Muscle of arm (tissue), 1 donor: ENCODE measurements at regions not wholly inside any gene's neighbourhood (a gene's known extent, or its start where the extent isn't known, plus 50 kb on each side); places are given as distances from the start of the nearest gene placed in this dataset.

ENCODE experiments used
- DNase-seq: peaks from one replicate; pipeline ENCODE4 v3.0.0-alpha.2; 2013

GRCh38 chr15:94008104-94009074, 223.0 kb upstream of the MCTP2 start:
- DNase-seq = no peak

- no peak for DNase-seq
Observed at GRCh38 chr15:94004697-94005096, 226.7 kb upstream of the MCTP2 start.

DNA sequence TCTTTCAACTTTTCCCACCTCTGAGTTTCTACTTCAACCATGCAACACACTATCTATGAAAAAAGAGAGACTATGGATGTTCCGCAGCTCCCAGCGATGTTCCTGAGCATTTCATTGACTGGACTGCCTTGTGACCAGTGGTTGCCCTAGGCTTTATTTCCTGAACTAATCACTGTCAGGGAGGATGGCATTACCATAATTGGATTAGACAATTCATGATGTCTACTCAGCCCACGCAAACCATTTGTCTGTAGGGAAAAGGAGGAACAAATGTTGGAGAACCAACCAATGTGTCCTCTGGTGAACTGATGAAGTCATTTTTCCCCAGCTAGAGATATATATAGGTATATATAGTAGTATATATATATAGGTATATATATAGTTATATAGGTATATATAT, 229.3 kb upstream of the MCTP2 start:
- DNase-seq = no peak

- peak; percentile 73 for DNase-seq
Observed at GRCh38 chr15:94001255-94001801, 230.0 kb upstream of the MCTP2 start.

DNA sequence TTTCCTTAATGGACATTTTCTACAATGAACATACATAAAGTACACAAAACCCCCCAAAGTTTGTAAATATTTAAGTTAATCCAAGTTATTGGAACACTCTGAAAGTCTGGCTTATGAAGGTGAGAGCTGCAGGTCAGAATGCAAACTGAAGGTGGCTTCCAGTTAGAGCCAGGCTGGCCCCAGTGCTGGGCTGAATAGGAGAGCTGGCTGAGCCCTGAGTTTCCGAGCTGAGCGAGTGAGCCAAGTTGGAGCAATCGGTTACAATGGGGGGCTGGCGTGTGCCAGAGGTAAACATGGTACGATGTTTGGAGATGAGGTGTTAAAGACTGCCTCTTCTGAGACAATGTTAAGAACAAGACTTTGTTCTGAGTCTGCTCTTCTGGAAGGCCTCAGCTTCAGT, 230.8 kb upstream of the MCTP2 start:
- DNase-seq = no peak

DNA sequence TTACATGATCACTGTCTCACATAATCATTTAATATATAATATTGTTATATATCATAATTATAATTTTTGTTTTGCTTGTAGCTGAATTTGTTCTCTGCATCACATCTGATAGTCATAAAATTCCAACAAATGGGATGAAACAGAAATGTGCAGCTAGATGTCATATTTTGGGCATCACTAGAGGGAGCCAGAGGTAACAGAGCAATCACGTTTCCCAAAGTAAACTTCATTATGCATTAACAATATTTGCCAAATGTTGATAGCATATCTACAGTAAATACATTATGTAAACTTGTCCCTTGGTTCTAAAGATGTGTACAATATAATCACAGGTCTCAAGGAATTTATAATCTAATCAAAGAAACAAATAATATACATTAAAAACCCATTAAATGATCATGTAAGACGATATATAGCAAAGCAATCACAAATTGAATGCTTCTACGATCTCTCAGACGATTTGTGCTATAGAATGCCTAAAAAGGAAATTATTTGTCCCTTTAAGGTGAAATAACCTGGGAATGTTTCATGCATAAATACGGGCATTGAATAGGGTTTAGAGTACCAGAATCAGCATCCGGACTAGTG, 234.2 kb upstream of the MCTP2 start:
- DNase-seq = no peak

DNA sequence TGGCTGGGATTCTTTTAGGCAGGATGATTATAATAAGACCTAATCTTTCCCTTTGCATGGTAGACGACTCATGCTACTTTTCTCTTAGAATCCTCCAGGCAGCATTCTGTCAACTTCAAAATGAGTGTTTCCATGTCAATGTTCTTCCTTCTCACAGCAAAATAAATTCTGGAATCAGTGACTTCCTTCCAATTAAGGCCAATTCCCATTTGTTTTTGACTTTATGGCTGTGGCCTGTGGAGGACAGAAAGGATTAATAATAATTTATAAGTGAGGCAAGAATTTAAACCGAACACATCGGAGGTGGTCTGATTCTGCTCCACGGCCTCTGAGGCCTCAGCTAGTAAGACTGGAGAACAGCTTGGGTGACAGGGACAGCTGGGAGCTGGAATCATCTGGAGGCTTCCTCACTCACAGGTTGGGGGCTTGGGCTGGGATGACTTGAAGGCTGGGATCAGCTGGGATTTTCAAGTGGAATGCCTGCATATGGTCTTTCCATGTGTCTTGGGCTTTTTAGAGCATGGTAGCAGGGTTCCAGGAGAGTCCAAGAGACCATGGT, 241.8 kb upstream of the MCTP2 start:
- no peak for DNase-seq

DNA sequence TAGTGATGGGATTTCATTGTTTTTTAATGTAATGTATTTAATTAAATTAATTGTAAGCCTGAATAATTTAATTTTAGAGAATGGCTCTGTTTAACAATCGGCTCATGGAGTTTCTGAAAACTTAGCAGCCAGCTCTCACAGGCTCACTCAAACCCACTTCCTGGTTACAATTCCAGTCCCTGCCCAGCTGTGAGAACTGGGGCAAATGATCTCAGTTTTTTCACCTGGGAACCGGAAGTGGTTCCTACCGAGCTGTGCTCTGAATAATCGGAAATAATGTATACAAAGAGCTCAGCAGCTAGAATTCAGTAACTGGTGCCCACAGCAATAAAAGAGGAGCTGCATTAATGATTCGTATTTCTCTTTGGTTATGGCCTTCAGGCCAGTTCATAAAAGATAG, 244.3 kb upstream of the MCTP2 start:
- no peak for DNase-seq

DNA sequence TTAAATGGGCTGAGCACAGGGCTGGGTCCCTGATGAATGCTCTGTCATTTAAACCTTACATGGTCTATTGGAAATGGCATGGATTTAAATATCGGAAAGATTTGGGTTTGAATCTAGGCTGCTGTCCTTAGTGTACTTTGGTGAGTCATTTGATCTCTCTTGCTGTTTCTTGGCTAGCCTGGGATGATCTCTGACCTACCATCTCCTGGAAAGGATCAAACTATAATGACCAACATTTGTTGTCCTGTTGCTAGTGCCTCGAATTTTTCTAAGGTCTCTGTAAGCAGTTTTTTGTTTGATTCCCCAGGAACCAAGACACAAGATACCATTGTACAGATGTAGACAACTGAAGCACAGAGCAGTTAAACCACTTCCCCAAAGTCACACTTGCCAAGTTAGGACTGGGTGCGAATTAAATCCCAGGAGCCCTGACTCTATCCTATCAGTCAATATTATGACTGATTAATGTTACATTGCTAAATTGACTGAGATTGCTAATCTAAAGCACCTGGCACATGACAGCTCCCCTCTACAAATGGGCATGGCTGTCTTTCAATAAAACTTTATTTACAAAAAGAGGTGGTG, 244.9 kb upstream of the MCTP2 start:
- no peak for DNase-seq

DNA sequence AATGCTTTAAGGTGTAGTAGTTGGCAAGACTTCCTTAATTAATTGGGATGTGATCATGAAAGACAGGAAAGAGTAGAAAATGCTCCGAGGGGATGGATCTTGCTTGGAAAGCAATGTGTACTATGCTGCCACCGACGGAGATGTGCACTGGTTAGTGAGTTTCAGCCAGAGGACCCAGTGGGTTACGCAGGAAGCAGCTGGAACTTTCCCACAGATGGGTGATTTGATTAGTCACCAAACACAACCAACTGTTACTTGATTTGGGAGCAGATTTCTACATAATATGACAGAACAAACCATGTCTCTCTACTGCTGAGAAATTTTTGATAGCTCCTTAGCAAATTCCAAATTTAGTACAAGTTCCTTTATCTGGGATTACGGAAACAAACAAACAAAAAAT, 245.4 kb upstream of the MCTP2 start:
- no peak for DNase-seq

- no peak for DNase-seq
Observed at GRCh38 chr15:93985176-93985575, 246.2 kb upstream of the MCTP2 start.

- no peak for DNase-seq
Observed at GRCh38 chr15:93983526-93983925, 247.8 kb upstream of the MCTP2 start.

- DNase-seq = peak; percentile 89
Observed at GRCh38 chr15:93982226-93982727, 249.1 kb upstream of the MCTP2 start.

DNA sequence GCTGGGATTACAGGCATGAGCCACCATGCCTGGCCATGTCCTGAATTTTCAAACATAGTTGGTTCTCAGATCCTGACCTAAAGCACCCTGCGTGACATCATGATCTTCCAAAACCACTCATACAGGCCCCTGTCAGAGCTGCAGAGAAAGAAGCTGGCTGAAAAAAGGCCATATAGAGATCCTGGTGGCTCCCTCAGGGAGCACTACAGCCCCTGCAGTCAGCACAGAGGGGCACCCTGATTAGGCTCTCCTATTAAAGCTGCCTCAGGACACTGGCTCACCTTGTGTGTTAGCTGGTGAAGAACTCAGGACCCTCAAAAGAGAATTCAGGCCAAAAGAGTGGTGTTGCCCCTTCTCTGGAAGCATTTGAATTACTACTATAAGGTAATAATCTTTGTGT, 249.7 kb upstream of the MCTP2 start:
- DNase-seq = no peak

- DNase-seq = no peak
Observed at GRCh38 chr15:93980261-93980911, 251.0 kb upstream of the MCTP2 start.

GRCh38 chr15:93974804-93975481, 256.4 kb upstream of the MCTP2 start:
- DNase-seq = no peak

GRCh38 chr15:93973287-93973686, 258.1 kb upstream of the MCTP2 start:
- peak; percentile 95 for DNase-seq

GRCh38 chr15:93968773-93969172, 262.6 kb upstream of the MCTP2 start:
- DNase-seq = no peak

GRCh38 chr15:93965304-93965908, 266.0 kb upstream of the MCTP2 start:
- no peak for DNase-seq

DNA sequence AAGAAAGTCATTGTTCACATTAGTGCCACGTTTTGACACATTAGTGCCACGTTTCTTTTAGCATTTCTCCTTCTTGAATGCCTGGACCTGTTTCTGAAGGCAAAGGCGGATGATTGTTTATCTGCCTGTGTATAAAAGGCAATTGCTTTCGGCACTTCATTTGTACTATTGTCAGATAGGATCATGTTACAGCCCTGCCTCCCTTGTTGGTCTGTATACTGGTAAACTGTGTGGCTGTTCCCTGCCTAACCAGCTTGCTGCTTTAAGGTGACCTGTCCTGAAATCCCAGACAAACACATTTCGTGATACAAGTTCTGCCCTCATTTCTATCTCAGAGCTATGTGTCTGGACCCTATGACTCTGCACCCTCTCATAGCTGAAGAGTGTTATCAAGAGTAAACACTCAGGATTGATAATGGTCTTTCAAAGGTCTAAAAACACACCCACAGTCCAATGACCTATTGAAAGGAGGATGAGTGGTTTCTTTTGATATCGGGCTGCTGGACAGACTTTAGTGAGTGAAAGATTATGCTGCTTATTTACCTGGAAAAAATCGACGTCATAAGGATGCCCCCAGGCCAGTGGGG, 276.3 kb upstream of the MCTP2 start:
- no peak for DNase-seq
